ENCODE measurements at regions not wholly inside any gene's neighbourhood (a gene's known extent, or its start where the extent isn't known, plus 50 kb on each side); places are given as distances from the start of the nearest gene placed in this dataset.

GRCh38 chr15:91515188-91515754 lies 338.2 kb upstream of the SLCO3A1 start:
- no peaks in the 10 kb centered on the region for H4K20me1 ChIP-seq (replicated peaks; ENCODE audit: insufficient read depth)
- H3K9me2 ChIP-seq (ENCODE audit: insufficient read depth) = no peaks in the 10 kb centered on the region
- no peak overlapping the region for H2AFZ ChIP-seq
- H3K36me3 ChIP-seq (ENCODE audit: insufficient read depth) = no peaks in the 10 kb centered on the region
- no peak for DNase-seq (ENCODE audit: low spot score)
- H3K4me1 ChIP-seq (ENCODE audit: insufficient read depth) = peaks cover 6% of the 10 kb centered on the region
- no peak overlapping the region for H3K4me3 ChIP-seq
- Mint-ChIP-seq H3K27me3 (ENCODE audit: insufficient read depth, low read depth, poor library complexity) (peaks cover 3% of the 10 kb centered on the region), H3K36me3 (ENCODE audit: low read depth) (no peaks in the 10 kb centered on the region; the same call in 2 of the 3 replicates), H3K27ac (no peak overlapping the region), H3K4me3 (no peak overlapping the region), H3K4me1 (peaks cover 15% of the 10 kb centered on the region), H3K9me3 (no peaks in the 10 kb centered on the region; the same call in 2 of the 3 replicates)
- H3K79me2 ChIP-seq (replicated peaks; ENCODE audit: insufficient read depth) = no peaks in the 10 kb centered on the region
- H3F3A ChIP-seq (replicated peaks; ENCODE audit: low read depth) = no peaks in the 10 kb centered on the region
- no peak overlapping the region for H3K27ac ChIP-seq (ENCODE audit: low read depth)
- TF ChIP-seq STAT1 (IDR thresholded peaks at IDR 0.05; ENCODE audit: unreplicated experiment) = no peak
- TF ChIP-seq, protein P1, sequence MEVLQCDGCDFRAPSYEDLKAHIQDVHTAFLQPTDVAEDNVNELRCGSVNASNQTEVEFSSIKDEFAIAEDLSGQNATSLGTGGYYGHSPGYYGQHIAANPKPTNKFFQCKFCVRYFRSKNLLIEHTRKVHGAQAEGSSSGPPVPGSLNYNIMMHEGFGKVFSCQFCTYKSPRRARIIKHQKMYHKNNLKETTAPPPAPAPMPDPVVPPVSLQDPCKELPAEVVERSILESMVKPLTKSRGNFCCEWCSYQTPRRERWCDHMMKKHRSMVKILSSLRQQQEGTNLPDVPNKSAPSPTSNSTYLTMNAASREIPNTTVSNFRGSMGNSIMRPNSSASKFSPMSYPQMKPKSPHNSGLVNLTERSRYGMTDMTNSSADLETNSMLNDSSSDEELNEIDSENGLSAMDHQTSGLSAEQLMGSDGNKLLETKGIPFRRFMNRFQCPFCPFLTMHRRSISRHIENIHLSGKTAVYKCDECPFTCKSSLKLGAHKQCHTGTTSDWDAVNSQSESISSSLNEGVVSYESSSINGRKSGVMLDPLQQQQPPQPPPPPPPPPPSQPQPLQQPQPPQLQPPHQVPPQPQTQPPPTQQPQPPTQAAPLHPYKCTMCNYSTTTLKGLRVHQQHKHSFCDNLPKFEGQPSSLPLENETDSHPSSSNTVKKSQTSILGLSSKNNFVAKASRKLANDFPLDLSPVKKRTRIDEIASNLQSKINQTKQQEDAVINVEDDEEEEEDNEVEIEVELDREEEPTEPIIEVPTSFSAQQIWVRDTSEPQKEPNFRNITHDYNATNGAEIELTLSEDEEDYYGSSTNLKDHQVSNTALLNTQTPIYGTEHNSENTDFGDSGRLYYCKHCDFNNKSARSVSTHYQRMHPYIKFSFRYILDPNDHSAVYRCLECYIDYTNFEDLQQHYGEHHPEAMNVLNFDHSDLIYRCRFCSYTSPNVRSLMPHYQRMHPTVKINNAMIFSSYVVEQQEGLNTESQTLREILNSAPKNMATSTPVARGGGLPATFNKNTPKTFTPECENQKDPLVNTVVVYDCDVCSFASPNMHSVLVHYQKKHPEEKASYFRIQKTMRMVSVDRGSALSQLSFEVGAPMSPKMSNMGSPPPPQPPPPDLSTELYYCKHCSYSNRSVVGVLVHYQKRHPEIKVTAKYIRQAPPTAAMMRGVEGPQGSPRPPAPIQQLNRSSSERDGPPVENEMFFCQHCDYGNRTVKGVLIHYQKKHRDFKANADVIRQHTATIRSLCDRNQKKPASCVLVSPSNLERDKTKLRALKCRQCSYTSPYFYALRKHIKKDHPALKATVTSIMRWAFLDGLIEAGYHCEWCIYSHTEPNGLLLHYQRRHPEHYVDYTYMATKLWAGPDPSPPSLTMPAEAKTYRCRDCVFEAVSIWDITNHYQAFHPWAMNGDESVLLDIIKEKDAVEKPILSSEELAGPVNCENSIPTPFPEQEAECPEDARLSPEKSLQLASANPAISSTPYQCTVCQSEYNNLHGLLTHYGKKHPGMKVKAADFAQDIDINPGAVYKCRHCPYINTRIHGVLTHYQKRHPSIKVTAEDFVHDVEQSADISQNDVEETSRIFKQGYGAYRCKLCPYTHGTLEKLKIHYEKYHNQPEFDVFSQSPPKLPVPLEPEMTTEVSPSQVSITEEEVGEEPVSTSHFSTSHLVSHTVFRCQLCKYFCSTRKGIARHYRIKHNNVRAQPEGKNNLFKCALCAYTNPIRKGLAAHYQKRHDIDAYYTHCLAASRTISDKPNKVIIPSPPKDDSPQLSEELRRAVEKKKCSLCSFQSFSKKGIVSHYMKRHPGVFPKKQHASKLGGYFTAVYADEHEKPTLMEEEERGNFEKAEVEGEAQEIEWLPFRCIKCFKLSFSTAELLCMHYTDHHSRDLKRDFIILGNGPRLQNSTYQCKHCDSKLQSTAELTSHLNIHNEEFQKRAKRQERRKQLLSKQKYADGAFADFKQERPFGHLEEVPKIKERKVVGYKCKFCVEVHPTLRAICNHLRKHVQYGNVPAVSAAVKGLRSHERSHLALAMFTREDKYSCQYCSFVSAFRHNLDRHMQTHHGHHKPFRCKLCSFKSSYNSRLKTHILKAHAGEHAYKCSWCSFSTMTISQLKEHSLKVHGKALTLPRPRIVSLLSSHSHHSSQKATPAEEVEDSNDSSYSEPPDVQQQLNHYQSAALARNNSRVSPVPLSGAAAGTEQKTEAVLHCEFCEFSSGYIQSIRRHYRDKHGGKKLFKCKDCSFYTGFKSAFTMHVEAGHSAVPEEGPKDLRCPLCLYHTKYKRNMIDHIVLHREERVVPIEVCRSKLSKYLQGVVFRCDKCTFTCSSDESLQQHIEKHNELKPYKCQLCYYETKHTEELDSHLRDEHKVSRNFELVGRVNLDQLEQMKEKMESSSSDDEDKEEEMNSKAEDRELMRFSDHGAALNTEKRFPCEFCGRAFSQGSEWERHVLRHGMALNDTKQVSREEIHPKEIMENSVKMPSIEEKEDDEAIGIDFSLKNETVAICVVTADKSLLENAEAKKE (CRISPR knock-in tag; IDR thresholded peaks at IDR 0.05) = no peak
- TF ChIP-seq ZNF114 (CRISPR knock-in tag; IDR thresholded peaks at IDR 0.05) = no peak
- ATAC-seq = no peak
- no peaks in the 10 kb centered on the region for H3K27me3 ChIP-seq (ENCODE audit: insufficient read depth)
- no peak overlapping the region for H3K4me2 ChIP-seq

- Mint-ChIP-seq H3K27ac (no peak overlapping the region), H3K27me3 (ENCODE audit: insufficient read depth, low read depth, poor library complexity) (peaks cover 3% of the 10 kb centered on the region), H3K4me3 (no peak overlapping the region), H3K4me1 (peaks cover 15% of the 10 kb centered on the region), H3K36me3 (ENCODE audit: low read depth) (no peaks in the 10 kb centered on the region; the same call in 2 of the 3 replicates), H3K9me3 (no peaks in the 10 kb centered on the region; the same call in 2 of the 3 replicates)
- no peak for DNase-seq (ENCODE audit: low spot score)
- Histone ChIP-seq H3F3A (replicated peaks; ENCODE audit: low read depth) (no peaks in the 10 kb centered on the region), H3K27ac (ENCODE audit: low read depth) (no peak overlapping the region), H3K4me2 (no peak overlapping the region), H3K27me3 (ENCODE audit: insufficient read depth) (no peaks in the 10 kb centered on the region), H3K79me2 (replicated peaks; ENCODE audit: insufficient read depth) (no peaks in the 10 kb centered on the region), H4K20me1 (replicated peaks; ENCODE audit: insufficient read depth) (no peaks in the 10 kb centered on the region), H3K4me3 (no peak overlapping the region), H2AFZ (no peak overlapping the region), H3K4me1 (ENCODE audit: insufficient read depth) (peaks cover 6% of the 10 kb centered on the region), H3K9me2 (ENCODE audit: insufficient read depth) (no peaks in the 10 kb centered on the region), H3K36me3 (ENCODE audit: insufficient read depth) (no peaks in the 10 kb centered on the region)
- no peak for ATAC-seq
- TF ChIP-seq, protein P2, sequence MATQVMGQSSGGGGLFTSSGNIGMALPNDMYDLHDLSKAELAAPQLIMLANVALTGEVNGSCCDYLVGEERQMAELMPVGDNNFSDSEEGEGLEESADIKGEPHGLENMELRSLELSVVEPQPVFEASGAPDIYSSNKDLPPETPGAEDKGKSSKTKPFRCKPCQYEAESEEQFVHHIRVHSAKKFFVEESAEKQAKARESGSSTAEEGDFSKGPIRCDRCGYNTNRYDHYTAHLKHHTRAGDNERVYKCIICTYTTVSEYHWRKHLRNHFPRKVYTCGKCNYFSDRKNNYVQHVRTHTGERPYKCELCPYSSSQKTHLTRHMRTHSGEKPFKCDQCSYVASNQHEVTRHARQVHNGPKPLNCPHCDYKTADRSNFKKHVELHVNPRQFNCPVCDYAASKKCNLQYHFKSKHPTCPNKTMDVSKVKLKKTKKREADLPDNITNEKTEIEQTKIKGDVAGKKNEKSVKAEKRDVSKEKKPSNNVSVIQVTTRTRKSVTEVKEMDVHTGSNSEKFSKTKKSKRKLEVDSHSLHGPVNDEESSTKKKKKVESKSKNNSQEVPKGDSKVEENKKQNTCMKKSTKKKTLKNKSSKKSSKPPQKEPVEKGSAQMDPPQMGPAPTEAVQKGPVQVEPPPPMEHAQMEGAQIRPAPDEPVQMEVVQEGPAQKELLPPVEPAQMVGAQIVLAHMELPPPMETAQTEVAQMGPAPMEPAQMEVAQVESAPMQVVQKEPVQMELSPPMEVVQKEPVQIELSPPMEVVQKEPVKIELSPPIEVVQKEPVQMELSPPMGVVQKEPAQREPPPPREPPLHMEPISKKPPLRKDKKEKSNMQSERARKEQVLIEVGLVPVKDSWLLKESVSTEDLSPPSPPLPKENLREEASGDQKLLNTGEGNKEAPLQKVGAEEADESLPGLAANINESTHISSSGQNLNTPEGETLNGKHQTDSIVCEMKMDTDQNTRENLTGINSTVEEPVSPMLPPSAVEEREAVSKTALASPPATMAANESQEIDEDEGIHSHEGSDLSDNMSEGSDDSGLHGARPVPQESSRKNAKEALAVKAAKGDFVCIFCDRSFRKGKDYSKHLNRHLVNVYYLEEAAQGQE (IDR thresholded peaks at IDR 0.05; ENCODE audit: unreplicated experiment) = no peak
- no peak for TF ChIP-seq CREB1 (CRISPR knock-in tag; IDR thresholded peaks at IDR 0.05; ENCODE audit: low read depth)
Observed at GRCh38 chr15:91516866-91517265, 336.6 kb upstream of the SLCO3A1 start.
